ENCODE measurements at regions not wholly inside any gene's neighbourhood (a gene's known extent, or its start where the extent isn't known, plus 50 kb on each side); places are given as distances from the start of the nearest gene placed in this dataset.

DNA sequence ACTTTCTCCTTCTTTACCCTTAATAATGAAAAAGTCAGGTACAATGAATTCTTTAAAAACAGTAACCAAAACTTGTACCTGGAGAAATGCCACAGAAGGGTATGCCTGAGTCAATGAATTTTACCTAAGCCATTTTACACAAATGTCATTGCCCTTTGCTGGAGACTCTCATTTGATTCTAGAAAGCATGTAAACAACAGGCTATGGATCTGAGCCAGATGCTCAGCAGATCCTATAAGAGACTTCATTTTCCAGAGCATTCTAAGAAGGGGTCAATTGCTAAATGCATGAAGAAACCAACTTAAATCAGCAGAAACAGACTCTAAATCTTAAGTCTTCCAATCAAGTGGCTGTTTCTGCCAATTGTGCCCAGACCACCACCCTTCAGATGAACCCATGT lies 83.8 kb upstream of the GALNT15 start:
- H3K27me3 ChIP-seq, result no peaks in the 10 kb centered on the region
- TF ChIP-seq POLR2A (IDR thresholded peaks at IDR 0.05) (no peak), POLR2AphosphoS5 (IDR thresholded peaks at IDR 0.05) (no peak), EP300 (IDR thresholded peaks at IDR 0.05) (no peak)
- TF ChIP-seq, protein P1, sequence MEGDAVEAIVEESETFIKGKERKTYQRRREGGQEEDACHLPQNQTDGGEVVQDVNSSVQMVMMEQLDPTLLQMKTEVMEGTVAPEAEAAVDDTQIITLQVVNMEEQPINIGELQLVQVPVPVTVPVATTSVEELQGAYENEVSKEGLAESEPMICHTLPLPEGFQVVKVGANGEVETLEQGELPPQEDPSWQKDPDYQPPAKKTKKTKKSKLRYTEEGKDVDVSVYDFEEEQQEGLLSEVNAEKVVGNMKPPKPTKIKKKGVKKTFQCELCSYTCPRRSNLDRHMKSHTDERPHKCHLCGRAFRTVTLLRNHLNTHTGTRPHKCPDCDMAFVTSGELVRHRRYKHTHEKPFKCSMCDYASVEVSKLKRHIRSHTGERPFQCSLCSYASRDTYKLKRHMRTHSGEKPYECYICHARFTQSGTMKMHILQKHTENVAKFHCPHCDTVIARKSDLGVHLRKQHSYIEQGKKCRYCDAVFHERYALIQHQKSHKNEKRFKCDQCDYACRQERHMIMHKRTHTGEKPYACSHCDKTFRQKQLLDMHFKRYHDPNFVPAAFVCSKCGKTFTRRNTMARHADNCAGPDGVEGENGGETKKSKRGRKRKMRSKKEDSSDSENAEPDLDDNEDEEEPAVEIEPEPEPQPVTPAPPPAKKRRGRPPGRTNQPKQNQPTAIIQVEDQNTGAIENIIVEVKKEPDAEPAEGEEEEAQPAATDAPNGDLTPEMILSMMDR (IDR thresholded peaks at IDR 0.05), result no peak
- peaks cover 0 to 3% (median 0%) of the 10 kb centered on the region in 4 donors for H3K9me3 ChIP-seq
- peaks cover 0 to 30% (median 27%) of the 10 kb centered on the region in 4 donors for H3K4me1 ChIP-seq
- no peak for DNase-seq
- intact Hi-C loops (cut with DNase I), result no loop called here
- H3K36me3 ChIP-seq, result no peaks in the 10 kb centered on the region
- H3K27ac ChIP-seq, result peak overlapping the region in 1 of 4 donors; percentile 34
- H3K4me3 ChIP-seq, result no peak overlapping the region

DNA sequence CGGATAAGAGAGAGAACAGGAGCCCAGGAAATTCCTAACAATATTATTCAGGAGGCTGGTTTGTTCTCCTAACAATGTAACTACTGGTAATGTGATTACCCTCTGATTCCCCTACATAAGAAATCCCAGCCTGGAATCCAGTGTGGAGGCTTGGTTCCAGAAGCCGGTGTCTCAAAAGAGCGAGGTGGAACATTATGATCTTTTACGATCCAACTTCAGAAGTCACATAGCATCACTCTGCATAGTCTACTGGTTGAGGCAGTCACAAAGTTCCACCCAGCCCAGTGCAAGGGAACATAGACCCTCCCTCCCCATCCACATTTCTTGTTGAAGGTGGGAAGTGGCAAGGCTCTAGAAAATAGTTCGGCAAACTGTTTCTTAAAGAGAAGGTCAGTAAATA lies 81.6 kb upstream of the GALNT15 start:
- Histone ChIP-seq H3K27ac (no peak overlapping the region), H3K9me3 (peaks cover 0 to 5% (median 0%) of the 10 kb centered on the region in 4 donors), H3K27me3 (no peaks in the 10 kb centered on the region), H3K4me1 (peaks cover 0 to 21% (median 18%) of the 10 kb centered on the region in 4 donors), H3K4me3 (no peak overlapping the region), H3K36me3 (no peaks in the 10 kb centered on the region)
- TF ChIP-seq, protein P1 (IDR thresholded peaks at IDR 0.05), result no peak
- TF ChIP-seq POLR2A (IDR thresholded peaks at IDR 0.05) (no peak), EP300 (IDR thresholded peaks at IDR 0.05) (no peak), POLR2AphosphoS5 (IDR thresholded peaks at IDR 0.05) (no peak)
- no peak for DNase-seq
- 83 to 87% methylated on average over 5 of the region's 5 CpGs for WGBS, 2 donors
- intact Hi-C loops (cut with DNase I), result no loop called here

- DNase-seq, result no peak
- Histone ChIP-seq H3K4me3 (no peak overlapping the region), H3K4me1 (peaks cover 0 to 15% (median 10%) of the 10 kb centered on the region in 4 donors), H3K36me3 (no peaks in the 10 kb centered on the region), H3K27ac (no peak overlapping the region), H3K9me3 (no peaks in the 10 kb centered on the region), H3K27me3 (no peaks in the 10 kb centered on the region)
- intact Hi-C loops (cut with DNase I), result no loop called here
- TF ChIP-seq EP300 (IDR thresholded peaks at IDR 0.05) (no peak), POLR2AphosphoS5 (IDR thresholded peaks at IDR 0.05) (peak in 1 of 4 donors; percentile 26)
- TF ChIP-seq, protein P1 (IDR thresholded peaks at IDR 0.05), result no peak
- 36 to 73% methylated on average over 14 of the region's 14 CpGs for whole genome bisulfite sequencing, 2 donors
Observed at GRCh38 chr3:16101295-16102186, 72.9 kb upstream of the GALNT15 start.

DNA sequence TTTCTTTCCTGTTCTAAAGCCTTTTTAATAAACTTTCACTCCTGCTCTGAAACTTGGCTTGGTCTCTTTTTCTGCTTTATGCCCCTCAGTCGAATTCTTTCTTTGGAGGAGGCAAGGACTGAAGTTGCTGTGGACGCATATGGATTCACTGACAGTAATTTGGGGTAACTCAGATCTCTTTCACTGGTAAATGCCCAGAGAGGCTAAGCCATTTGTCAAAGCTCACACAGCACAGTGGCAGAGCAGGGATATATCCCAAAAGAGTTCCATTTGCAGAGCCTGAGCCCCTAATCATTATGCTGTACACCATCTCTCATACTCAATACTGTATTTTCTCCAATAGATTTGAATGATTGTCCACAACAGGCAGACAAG lies 72.3 kb upstream of the GALNT15 start:
- Histone ChIP-seq H3K27me3 (no peaks in the 10 kb centered on the region), H3K4me3 (no peak overlapping the region), H3K36me3 (no peaks in the 10 kb centered on the region), H3K27ac (no peak overlapping the region), H3K4me1 (peaks cover 0 to 15% (median 10%) of the 10 kb centered on the region in 4 donors), H3K9me3 (no peaks in the 10 kb centered on the region)
- TF ChIP-seq EP300 (IDR thresholded peaks at IDR 0.05) (no peak), POLR2AphosphoS5 (IDR thresholded peaks at IDR 0.05) (no peak), POLR2A (IDR thresholded peaks at IDR 0.05) (no peak)
- TF ChIP-seq, protein P1 (IDR thresholded peaks at IDR 0.05), result no peak
- no peak for DNase-seq
- intact Hi-C loops (cut with DNase I), result no loop called here
- WGBS, 2 donors, result 87 to 90% methylated on average over 2 of the region's 2 CpGs
